ENCODE measurements at regions not wholly inside any gene's neighbourhood (a gene's known extent, or its start where the extent isn't known, plus 50 kb on each side); places are given as distances from the start of the nearest gene placed in this dataset.

DNA sequence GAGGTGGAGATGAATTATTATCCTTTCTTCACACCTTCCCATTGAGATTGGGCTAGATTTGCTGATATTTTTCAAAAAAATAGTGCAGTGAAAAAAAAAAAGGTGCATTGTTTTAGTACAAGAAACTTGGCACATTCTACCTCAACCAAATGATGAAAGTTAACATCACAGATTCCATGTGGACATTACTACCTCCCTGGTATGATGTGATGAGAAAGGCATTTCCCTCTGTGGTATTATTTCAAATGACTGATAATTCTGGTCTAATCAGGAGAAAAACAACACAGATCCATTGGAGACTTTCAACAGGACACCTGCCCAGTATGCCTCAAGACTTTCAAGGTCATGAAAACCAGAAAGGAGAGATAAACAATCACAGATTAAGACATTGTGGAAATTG lies 313.4 kb downstream of the BCHE start:
- TF ChIP-seq, protein P1, sequence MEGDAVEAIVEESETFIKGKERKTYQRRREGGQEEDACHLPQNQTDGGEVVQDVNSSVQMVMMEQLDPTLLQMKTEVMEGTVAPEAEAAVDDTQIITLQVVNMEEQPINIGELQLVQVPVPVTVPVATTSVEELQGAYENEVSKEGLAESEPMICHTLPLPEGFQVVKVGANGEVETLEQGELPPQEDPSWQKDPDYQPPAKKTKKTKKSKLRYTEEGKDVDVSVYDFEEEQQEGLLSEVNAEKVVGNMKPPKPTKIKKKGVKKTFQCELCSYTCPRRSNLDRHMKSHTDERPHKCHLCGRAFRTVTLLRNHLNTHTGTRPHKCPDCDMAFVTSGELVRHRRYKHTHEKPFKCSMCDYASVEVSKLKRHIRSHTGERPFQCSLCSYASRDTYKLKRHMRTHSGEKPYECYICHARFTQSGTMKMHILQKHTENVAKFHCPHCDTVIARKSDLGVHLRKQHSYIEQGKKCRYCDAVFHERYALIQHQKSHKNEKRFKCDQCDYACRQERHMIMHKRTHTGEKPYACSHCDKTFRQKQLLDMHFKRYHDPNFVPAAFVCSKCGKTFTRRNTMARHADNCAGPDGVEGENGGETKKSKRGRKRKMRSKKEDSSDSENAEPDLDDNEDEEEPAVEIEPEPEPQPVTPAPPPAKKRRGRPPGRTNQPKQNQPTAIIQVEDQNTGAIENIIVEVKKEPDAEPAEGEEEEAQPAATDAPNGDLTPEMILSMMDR (IDR thresholded peaks at IDR 0.05): no peak
- TF ChIP-seq POLR2A (IDR thresholded peaks at IDR 0.05): no peak
